CD4-positive, alpha-beta memory T cell (primary cell): ENCODE measurements at regions not wholly inside any gene's neighbourhood (a gene's known extent, or its start where the extent isn't known, plus 50 kb on each side); places are given as distances from the start of the nearest gene placed in this dataset.

Experiments
- CTCF ChIA-PET: fragments of 350-600 bp; sonication (Branson Sonifier 250); formaldehyde crosslinking; loops from one replicate; lab custom pipeline; 2021; ENCODE audit warnings: inconsistent platforms; ENCODE audit not compliant: partially characterized antibody; lab: Charles Lee
- POLR2A ChIA-PET: fragments of 350-600 bp; sonication (Branson Sonifier 250); formaldehyde crosslinking; loops from one replicate; lab custom pipeline; 2021; ENCODE audit not compliant: partially characterized antibody; lab: Charles Lee
- DNase-seq, 5 donors: peaks; one replicate each; pipeline versions ENCODE4 v3.0.0 to v3.0.0-alpha.2; 2020 to 2022; ENCODE audit warnings: mixed read lengths in 1 of 5
- H3K27ac ChIP-seq: one replicate; pipeline ENCODE4 v1.7.0; 2013; ENCODE audit warnings: low read depth, low read length
- H3K27me3 ChIP-seq: 2 replicates; pipeline ENCODE4 v1.7.0; 2013; ENCODE audit warnings: mild to moderate bottlenecking, low read length, moderate library complexity; ENCODE audit not compliant: insufficient read depth
- H3K36me3 ChIP-seq: 2 replicates; pipeline ENCODE4 v1.7.0; 2013; ENCODE audit warnings: mild to moderate bottlenecking, low read length, moderate library complexity; ENCODE audit not compliant: insufficient read depth
- H3K4me1 ChIP-seq: 2 replicates; pipeline ENCODE4 v1.7.0; 2013; ENCODE audit warnings: mild to moderate bottlenecking, low read length, moderate library complexity; ENCODE audit not compliant: insufficient read depth
- H3K4me3 ChIP-seq, 2 donors: one replicate each; pipeline ENCODE4 v1.7.0; 2013; ENCODE audit warnings: low read length in 2 of 2, mild to moderate bottlenecking in 1 of 2
- H3K9me3 ChIP-seq, 2 donors: one replicate each; pipeline ENCODE4 v1.7.0; 2013; ENCODE audit warnings: low read length in 2 of 2, control low read depth in 1 of 2; ENCODE audit not compliant: control insufficient read depth in 1 of 2
- H3K27ac Mint-ChIP-seq, 7 donors: one replicate each; pipeline ENCODE4 v1.8.0; 2020 to 2021; ENCODE audit warnings: mixed read lengths in 7 of 7, mild to moderate bottlenecking in 6 of 7, inconsistent platforms in 3 of 7, moderate library complexity in 3 of 7
- H3K27me3 Mint-ChIP-seq, 2 donors: one replicate each; pipeline ENCODE4 v1.8.0; 2020 to 2021; ENCODE audit warnings: mixed read lengths in 2 of 2
- H3K36me3 Mint-ChIP-seq, 2 donors: one replicate each; pipeline ENCODE4 v1.8.0; 2020 to 2021; ENCODE audit warnings: mixed read lengths in 2 of 2, inconsistent platforms in 1 of 2, mild to moderate bottlenecking in 1 of 2
- H3K4me1 Mint-ChIP-seq, 4 donors: one replicate each; pipeline ENCODE4 v1.8.0; 2020 to 2021; ENCODE audit warnings: mixed read lengths in 4 of 4, mild to moderate bottlenecking in 1 of 4
- H3K4me3 Mint-ChIP-seq, 8 donors: one replicate each; pipeline ENCODE4 v1.8.0; 2020 to 2021; ENCODE audit warnings: mixed read lengths in 8 of 8, mild to moderate bottlenecking in 7 of 8, moderate library complexity in 6 of 8, inconsistent platforms in 3 of 8
- H3K9me3 Mint-ChIP-seq, 8 donors: one replicate each; pipeline ENCODE4 v1.8.0; 2020 to 2021; ENCODE audit warnings: mixed read lengths in 8 of 8, mild to moderate bottlenecking in 5 of 8, inconsistent platforms in 3 of 8, moderate library complexity in 1 of 8
- intact Hi-C: fragments of 100-400 bp; cut with micrococcal nuclease; formaldehyde crosslinking; loops from one replicate; pipeline ENCODE4 v1.15.1; 2023

- Mint-ChIP-seq H3K27me3 (no peaks in the 10 kb centered on the region), H3K4me3 (no peak overlapping the region), H3K36me3 (no peaks in the 10 kb centered on the region), H3K4me1 (no peaks in the 10 kb centered on the region), H3K9me3 (peaks cover 0 to 8% (median 0%) of the 10 kb centered on the region in 8 donors), H3K27ac (no peak overlapping the region)
- intact Hi-C loops = no loop called here
- Histone ChIP-seq H3K27ac (no peak overlapping the region), H3K27me3 (no peaks in the 10 kb centered on the region), H3K9me3 (no peaks in the 10 kb centered on the region), H3K36me3 (no peaks in the 10 kb centered on the region), H3K4me3 (no peak overlapping the region), H3K4me1 (no peaks in the 10 kb centered on the region)
- DNase-seq = no peak
- POLR2A ChIA-PET = no interaction called here
- CTCF ChIA-PET = no interaction called here
Observed at GRCh38 chr2:208638059-208638458, 231.5 kb downstream of the PTH2R start.

GRCh38 chr2:208642125-208642779 is 235.7 kb downstream of the PTH2R start:
- Histone ChIP-seq H3K4me3 (no peak overlapping the region), H3K36me3 (no peaks in the 10 kb centered on the region), H3K4me1 (no peaks in the 10 kb centered on the region), H3K27me3 (no peaks in the 10 kb centered on the region), H3K9me3 (no peaks in the 10 kb centered on the region), H3K27ac (no peak overlapping the region)
- CTCF ChIA-PET = no interaction called here
- peaks cover 0 to 4% (median 2%) of the 10 kb centered on the region in 8 donors for H3K9me3 Mint-ChIP-seq
- H3K36me3 Mint-ChIP-seq = no peaks in the 10 kb centered on the region
- no peaks in the 10 kb centered on the region for H3K4me1 Mint-ChIP-seq
- H3K27me3 Mint-ChIP-seq = no peaks in the 10 kb centered on the region
- intact Hi-C loops = no loop called here
- H3K27ac Mint-ChIP-seq = no peak overlapping the region
- no peak for DNase-seq
- POLR2A ChIA-PET = no interaction called here
- H3K4me3 Mint-ChIP-seq = no peak overlapping the region

DNA sequence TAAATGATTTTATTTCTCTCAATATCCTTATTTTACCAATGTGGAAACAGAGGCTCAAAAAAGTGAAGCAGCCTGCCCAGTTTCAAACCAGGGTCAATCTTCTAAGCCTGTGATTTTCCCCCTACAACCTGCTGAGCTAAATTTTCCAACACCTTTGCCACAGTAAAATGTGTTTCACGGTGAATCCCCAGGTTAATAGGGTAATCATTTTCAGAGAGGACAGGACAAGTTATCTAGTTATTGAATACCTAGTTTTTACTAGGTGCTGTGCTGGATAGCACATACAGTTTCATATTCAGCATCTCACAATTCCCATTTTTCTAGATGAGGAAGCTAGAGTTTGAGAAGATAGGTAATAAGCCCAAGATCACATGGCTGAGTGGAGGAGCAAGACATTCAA is 236.6 kb downstream of the PTH2R start:
- peaks cover 0 to 4% (median under 1%) of the 10 kb centered on the region in 8 donors for H3K9me3 Mint-ChIP-seq
- H3K36me3 Mint-ChIP-seq = no peaks in the 10 kb centered on the region
- no peak for DNase-seq
- H3K27ac Mint-ChIP-seq = no peak overlapping the region
- Histone ChIP-seq H3K4me1 (no peaks in the 10 kb centered on the region), H3K27ac (no peak overlapping the region), H3K36me3 (no peaks in the 10 kb centered on the region), H3K4me3 (no peak overlapping the region), H3K9me3 (no peaks in the 10 kb centered on the region), H3K27me3 (no peaks in the 10 kb centered on the region)
- ChIA-PET CTCF (no interaction called here), POLR2A (no interaction called here)
- H3K4me1 Mint-ChIP-seq = no peaks in the 10 kb centered on the region
- no peaks in the 10 kb centered on the region for H3K27me3 Mint-ChIP-seq
- intact Hi-C loops = no loop called here
- H3K4me3 Mint-ChIP-seq = no peak overlapping the region

DNA sequence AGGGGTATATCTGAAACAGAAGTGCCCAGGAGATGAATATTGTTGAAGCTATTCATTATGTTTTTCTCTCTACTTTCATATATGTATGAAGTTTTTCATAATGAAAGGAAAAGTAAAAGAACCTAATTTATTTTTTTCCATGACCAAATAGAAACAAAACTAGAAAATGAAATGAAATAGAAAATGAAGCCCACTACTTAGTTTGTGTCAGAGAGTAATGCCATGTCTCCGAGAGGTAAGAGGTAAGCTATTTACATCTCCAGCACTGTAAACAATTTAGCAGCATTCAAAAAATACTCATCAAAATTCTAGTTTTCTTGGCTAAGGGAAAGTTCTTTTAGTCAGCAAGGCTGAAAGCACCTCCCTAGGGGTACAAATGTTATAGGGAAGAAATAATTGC is 238.6 kb downstream of the PTH2R start:
- H3K4me1 ChIP-seq = no peaks in the 10 kb centered on the region
- no peak overlapping the region for H3K27ac ChIP-seq
- H3K4me1 Mint-ChIP-seq = no peaks in the 10 kb centered on the region
- no peaks in the 10 kb centered on the region for H3K27me3 Mint-ChIP-seq
- no peaks in the 10 kb centered on the region for H3K36me3 Mint-ChIP-seq
- peaks cover 0 to 4% (median 0%) of the 10 kb centered on the region in 8 donors for H3K9me3 Mint-ChIP-seq
- intact Hi-C loops = no loop called here
- no peak for DNase-seq
- H3K27me3 ChIP-seq = no peaks in the 10 kb centered on the region
- no peak overlapping the region for H3K4me3 Mint-ChIP-seq
- H3K27ac Mint-ChIP-seq = no peak overlapping the region
- no peak overlapping the region for H3K4me3 ChIP-seq
- POLR2A ChIA-PET = no interaction called here
- CTCF ChIA-PET = no interaction called here
- no peaks in the 10 kb centered on the region for H3K9me3 ChIP-seq
- no peaks in the 10 kb centered on the region for H3K36me3 ChIP-seq

DNA sequence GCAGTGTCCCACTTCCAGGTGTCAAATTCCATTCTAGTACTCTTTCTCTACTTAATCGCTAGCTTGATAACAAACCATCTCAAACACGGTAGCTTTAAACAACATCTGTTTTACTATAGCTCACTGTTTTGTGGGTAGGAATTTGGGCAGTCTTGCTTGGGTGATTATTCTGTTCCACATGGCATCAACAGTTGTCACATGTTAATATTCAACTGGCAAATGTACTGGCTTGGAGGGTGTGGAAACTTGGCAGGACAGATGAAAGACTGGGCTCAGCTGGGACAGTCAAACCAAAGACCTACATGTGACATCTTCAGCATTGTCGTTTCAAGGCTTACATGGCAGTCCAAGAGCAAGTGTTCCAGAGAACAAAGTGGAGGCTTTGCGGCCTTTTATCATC is 241.8 kb downstream of the PTH2R start:
- H3K4me3 Mint-ChIP-seq = no peak overlapping the region
- Histone ChIP-seq H3K9me3 (no peaks in the 10 kb centered on the region), H3K4me1 (no peaks in the 10 kb centered on the region), H3K36me3 (no peaks in the 10 kb centered on the region), H3K4me3 (no peak overlapping the region), H3K27ac (no peak overlapping the region), H3K27me3 (no peaks in the 10 kb centered on the region)
- ChIA-PET CTCF (no interaction called here), POLR2A (no interaction called here)
- intact Hi-C loops = no loop called here
- H3K36me3 Mint-ChIP-seq = no peaks in the 10 kb centered on the region
- H3K27ac Mint-ChIP-seq = no peak overlapping the region
- no peak for DNase-seq
- H3K9me3 Mint-ChIP-seq = peaks cover 0 to 6% (median 0%) of the 10 kb centered on the region in 8 donors
- H3K4me1 Mint-ChIP-seq = no peaks in the 10 kb centered on the region
- H3K27me3 Mint-ChIP-seq = no peaks in the 10 kb centered on the region

DNA sequence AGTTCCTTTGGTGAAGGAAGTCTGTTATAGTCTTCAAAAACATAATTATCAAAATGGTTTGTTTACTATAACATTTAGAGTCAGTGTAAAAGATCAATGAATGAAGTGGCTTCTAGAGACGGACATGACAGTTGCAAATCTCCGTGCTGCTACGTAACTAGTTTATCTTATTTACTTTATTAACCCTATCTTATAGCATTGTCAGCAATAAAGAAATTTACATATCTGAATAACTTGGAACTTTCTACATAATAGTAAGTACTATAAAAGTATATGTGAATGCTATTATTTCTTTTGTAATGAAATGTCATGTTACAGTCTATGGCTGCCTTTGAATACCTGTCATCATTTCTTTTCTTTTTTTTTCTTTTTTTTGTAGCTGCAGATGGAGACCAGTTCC is 246.8 kb downstream of the PTH2R start:
- no peak overlapping the region for H3K4me3 Mint-ChIP-seq
- no peaks in the 10 kb centered on the region for H3K36me3 ChIP-seq
- DNase-seq = no peak
- no peak overlapping the region for H3K27ac Mint-ChIP-seq
- ChIA-PET CTCF (no interaction called here), POLR2A (no interaction called here)
- H3K27me3 Mint-ChIP-seq = no peaks in the 10 kb centered on the region
- intact Hi-C loops = no loop called here
- no peaks in the 10 kb centered on the region for H3K4me1 ChIP-seq
- peaks cover 0 to 2% (median 0%) of the 10 kb centered on the region in 8 donors for H3K9me3 Mint-ChIP-seq
- no peak overlapping the region for H3K27ac ChIP-seq
- no peak overlapping the region for H3K4me3 ChIP-seq
- H3K4me1 Mint-ChIP-seq = no peaks in the 10 kb centered on the region
- H3K9me3 ChIP-seq = no peaks in the 10 kb centered on the region
- H3K36me3 Mint-ChIP-seq = no peaks in the 10 kb centered on the region
- H3K27me3 ChIP-seq = no peaks in the 10 kb centered on the region

DNA sequence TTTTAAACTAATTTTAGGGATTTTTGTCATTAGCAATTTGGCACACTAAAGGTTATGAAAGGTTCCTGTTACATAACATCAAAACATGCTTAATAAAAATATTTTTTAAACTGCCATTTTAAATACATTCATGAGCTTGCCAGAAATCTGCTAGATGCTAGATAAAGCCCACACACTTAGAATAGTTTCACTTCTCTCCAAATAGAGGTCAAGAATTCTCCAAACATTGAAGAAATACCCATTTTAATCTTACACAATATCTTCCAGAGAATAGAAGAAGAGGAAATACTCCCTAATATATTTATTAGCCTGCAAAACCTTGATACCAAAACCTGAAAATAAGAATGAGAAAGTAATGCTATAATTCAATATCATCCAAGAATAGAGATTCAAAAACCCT is 247.5 kb downstream of the PTH2R start:
- no peaks in the 10 kb centered on the region for H3K27me3 Mint-ChIP-seq
- no peaks in the 10 kb centered on the region for H3K36me3 ChIP-seq
- no peaks in the 10 kb centered on the region for H3K4me1 ChIP-seq
- intact Hi-C loops = no loop called here
- no peaks in the 10 kb centered on the region for H3K36me3 Mint-ChIP-seq
- ChIA-PET POLR2A (no interaction called here), CTCF (no interaction called here)
- H3K9me3 ChIP-seq = no peaks in the 10 kb centered on the region
- no peaks in the 10 kb centered on the region for H3K27me3 ChIP-seq
- H3K27ac Mint-ChIP-seq = no peak overlapping the region
- no peak for DNase-seq
- H3K27ac ChIP-seq = no peak overlapping the region
- peaks cover 0 to 2% (median 0%) of the 10 kb centered on the region in 8 donors for H3K9me3 Mint-ChIP-seq
- no peak overlapping the region for H3K4me3 ChIP-seq
- no peaks in the 10 kb centered on the region for H3K4me1 Mint-ChIP-seq
- no peak overlapping the region for H3K4me3 Mint-ChIP-seq

DNA sequence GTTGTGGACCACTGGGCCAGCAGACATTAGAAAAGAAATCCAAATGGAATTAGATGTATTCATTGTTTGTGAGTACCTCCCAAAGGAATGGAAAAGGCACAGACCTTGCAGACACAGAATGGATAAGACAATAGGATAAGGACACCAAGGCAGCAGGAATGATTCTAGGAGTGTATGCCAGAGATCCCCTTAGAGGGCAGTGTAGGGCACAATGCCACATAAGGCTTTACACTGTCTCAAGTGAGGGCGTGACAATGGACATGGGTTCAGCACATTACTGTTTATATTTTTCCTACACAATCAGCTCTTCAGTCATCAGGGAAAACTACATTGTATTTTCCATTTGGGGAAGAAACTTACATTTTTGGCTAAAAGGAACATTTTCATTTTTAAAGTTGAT is 250.9 kb downstream of the PTH2R start:
- POLR2A ChIA-PET = no interaction called here
- no peaks in the 10 kb centered on the region for H3K36me3 ChIP-seq
- H3K9me3 ChIP-seq = no peaks in the 10 kb centered on the region
- no peak overlapping the region for H3K4me3 ChIP-seq
- Mint-ChIP-seq H3K27me3 (no peaks in the 10 kb centered on the region), H3K27ac (no peak overlapping the region), H3K4me3 (no peak overlapping the region), H3K36me3 (no peaks in the 10 kb centered on the region), H3K9me3 (peaks cover 0 to 11% (median 1%) of the 10 kb centered on the region in 8 donors), H3K4me1 (no peaks in the 10 kb centered on the region)
- no peaks in the 10 kb centered on the region for H3K27me3 ChIP-seq
- no peaks in the 10 kb centered on the region for H3K4me1 ChIP-seq
- CTCF ChIA-PET = no interaction called here
- DNase-seq = no peak
- intact Hi-C loops = no loop called here
- no peak overlapping the region for H3K27ac ChIP-seq
